ENCODE measurements at regions not wholly inside any gene's neighbourhood (a gene's known extent, or its start where the extent isn't known, plus 50 kb on each side); places are given as distances from the start of the nearest gene placed in this dataset.

DNA sequence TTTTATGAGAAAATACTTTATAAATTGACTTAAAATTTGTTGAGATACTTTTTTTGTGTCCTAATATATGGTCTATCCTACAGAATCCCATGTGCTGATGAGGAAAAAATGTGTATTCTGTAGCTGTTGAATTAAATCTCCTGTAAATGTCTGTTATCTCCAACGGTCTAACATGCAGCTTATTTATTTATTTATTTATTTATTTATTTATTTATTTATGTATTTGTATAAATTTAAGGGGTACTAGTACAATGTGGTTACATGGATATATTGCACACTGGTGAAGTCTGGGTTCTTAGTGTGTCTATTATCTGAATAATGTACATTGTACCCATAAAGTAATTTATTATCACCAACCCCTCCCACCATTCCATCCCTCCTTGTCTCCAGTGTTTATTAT lies 315.5 kb downstream of the TENT5A start:
- no peak overlapping the region for H3K27ac ChIP-seq (replicated peaks)
- no peaks in the 10 kb centered on the region for H3K27me3 ChIP-seq (ENCODE audit: insufficient read depth, poor library complexity, severe bottlenecking)
- no peak overlapping the region for H3K4me3 ChIP-seq (replicated peaks; ENCODE audit: insufficient read depth, low read length)
- TF ChIP-seq SPI1 (IDR thresholded peaks at IDR 0.05; ENCODE audit: borderline replicate concordance, low read depth) = no peak
- no peak for TF ChIP-seq CTCF (IDR thresholded peaks at IDR 0.05; ENCODE audit: insufficient read depth, low read length)
- TF ChIP-seq GABPA (IDR thresholded peaks at IDR 0.05; ENCODE audit: low read depth) = no peak
- no peak for TF ChIP-seq POLR2AphosphoS5 (IDR thresholded peaks at IDR 0.05; ENCODE audit: low read depth)
- no peak for TF ChIP-seq REST (IDR thresholded peaks at IDR 0.05; ENCODE audit: insufficient replicate concordance, low read depth)
- DNase-seq (ENCODE audit: low read depth in 1 of 2, low spot score in 1 of 2) = no peak

- no peaks in the 10 kb centered on the region for H3K27me3 ChIP-seq (ENCODE audit: insufficient read depth, poor library complexity, severe bottlenecking)
- H3K27ac ChIP-seq (replicated peaks) = no peak overlapping the region
- no peak for DNase-seq (ENCODE audit: low read depth in 1 of 2, low spot score in 1 of 2)
- TF ChIP-seq POLR2AphosphoS5 (IDR thresholded peaks at IDR 0.05; ENCODE audit: low read depth) (no peak), CTCF (IDR thresholded peaks at IDR 0.05; ENCODE audit: insufficient read depth, low read length) (no peak), REST (IDR thresholded peaks at IDR 0.05; ENCODE audit: insufficient replicate concordance, low read depth) (no peak), GABPA (IDR thresholded peaks at IDR 0.05; ENCODE audit: low read depth) (no peak), SPI1 (IDR thresholded peaks at IDR 0.05; ENCODE audit: borderline replicate concordance, low read depth) (no peak)
- H3K4me3 ChIP-seq (replicated peaks; ENCODE audit: insufficient read depth, low read length) = no peak overlapping the region
These were observed 339.2 kb downstream of the TENT5A start for GRCh38 chr6:81413306-81413705.

DNA sequence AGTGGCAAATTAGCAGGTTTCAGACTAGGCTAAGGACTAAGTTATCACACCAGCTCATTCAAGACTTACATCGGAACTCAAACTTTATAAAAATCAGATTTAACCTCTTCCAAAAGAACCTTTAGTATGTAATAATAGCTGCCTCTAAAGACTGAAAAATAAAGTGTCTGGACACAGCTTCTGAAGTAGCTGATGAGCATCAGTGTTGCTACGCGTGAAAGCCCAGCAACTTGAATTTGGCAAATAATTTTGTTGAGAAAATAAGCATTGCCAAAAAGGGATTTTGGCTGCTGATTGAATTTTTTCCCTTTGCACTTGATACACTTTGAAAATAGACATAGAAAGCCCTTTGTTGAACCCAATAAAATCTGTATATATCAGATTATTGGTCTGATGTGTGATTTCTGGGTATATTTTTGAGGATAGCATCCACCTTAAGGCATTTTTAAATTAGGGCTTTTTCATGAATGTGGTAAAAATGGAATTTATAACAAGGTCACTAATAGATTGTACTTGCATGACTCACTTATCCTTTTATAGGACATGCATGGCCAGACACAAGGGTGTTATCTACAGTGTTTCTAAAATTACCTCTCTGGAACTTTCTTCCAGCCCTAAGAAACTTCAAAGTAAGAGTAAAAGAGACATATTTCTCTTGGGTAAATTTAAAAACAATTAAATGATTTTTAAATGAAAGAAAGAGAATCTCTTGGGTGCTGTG lies 350.4 kb downstream of the TENT5A start:
- Histone ChIP-seq H3K27me3 (ENCODE audit: insufficient read depth, poor library complexity, severe bottlenecking) (no peaks in the 10 kb centered on the region), H3K27ac (replicated peaks) (no peak overlapping the region), H3K4me3 (replicated peaks; ENCODE audit: insufficient read depth, low read length) (no peak overlapping the region)
- TF ChIP-seq SPI1 (IDR thresholded peaks at IDR 0.05; ENCODE audit: borderline replicate concordance, low read depth) (no peak), REST (IDR thresholded peaks at IDR 0.05; ENCODE audit: insufficient replicate concordance, low read depth) (no peak), GABPA (IDR thresholded peaks at IDR 0.05; ENCODE audit: low read depth) (no peak), CTCF (IDR thresholded peaks at IDR 0.05; ENCODE audit: insufficient read depth, low read length) (no peak)
- no peak for DNase-seq (ENCODE audit: low read depth in 1 of 2, low spot score in 1 of 2)

Data from HL-60 (cell line).